ENCODE measurements at regions not wholly inside any gene's neighbourhood (a gene's known extent, or its start where the extent isn't known, plus 50 kb on each side); places are given as distances from the start of the nearest gene placed in this dataset.

DNA sequence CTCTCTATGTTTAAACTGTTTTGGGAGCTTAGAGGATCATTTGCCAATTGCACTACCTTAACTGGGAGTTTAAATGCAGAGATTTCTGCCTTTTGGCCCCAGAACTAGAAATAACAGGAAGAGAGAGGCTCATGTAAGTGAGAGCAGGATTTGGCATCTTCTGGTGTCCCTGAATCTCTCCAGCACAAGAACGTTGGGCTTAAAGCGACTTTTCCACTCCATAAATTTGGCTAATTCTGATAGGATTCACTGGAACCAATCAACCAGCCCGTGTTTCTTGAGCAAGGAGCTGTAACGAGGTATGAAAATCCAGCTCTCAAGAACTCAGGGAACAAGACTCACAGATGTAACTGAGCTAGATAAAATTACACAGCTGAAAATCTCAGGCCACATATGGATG, 181.0 kb downstream of the C1D start:
- H4K20me1 ChIP-seq: no peaks in the 10 kb centered on the region
- no peaks in the 10 kb centered on the region for H3K4me1 ChIP-seq
- no peaks in the 10 kb centered on the region for H3K9me3 ChIP-seq
- no peak overlapping the region for H3K27ac ChIP-seq
- H3K4me2 ChIP-seq: no peak overlapping the region
- no peak overlapping the region for H3K9ac ChIP-seq
- no peaks in the 10 kb centered on the region for H3K36me3 ChIP-seq
- no peak overlapping the region for H3K4me3 ChIP-seq
- no peaks in the 10 kb centered on the region for H3K27me3 ChIP-seq
- TF ChIP-seq Cebpa-rat (IDR thresholded peaks at IDR 0.05): no peak

GRCh38 chr2:67883316-67884087, 179.3 kb downstream of the C1D start:
- Histone ChIP-seq H4K20me1 (no peaks in the 10 kb centered on the region), H3K27ac (no peak overlapping the region), H3K4me1 (no peaks in the 10 kb centered on the region), H3K4me2 (no peak overlapping the region), H3K9ac (no peak overlapping the region), H3K9me3 (no peaks in the 10 kb centered on the region), H3K27me3 (no peaks in the 10 kb centered on the region), H3K36me3 (no peaks in the 10 kb centered on the region), H3K4me3 (no peak overlapping the region)
- no peak for TF ChIP-seq Cebpa-rat (IDR thresholded peaks at IDR 0.05)

- no peak overlapping the region for H3K4me3 ChIP-seq
- no peak overlapping the region for H3K4me2 ChIP-seq
- no peaks in the 10 kb centered on the region for H4K20me1 ChIP-seq
- no peak overlapping the region for H3K9ac ChIP-seq
- H3K27me3 ChIP-seq: no peaks in the 10 kb centered on the region
- no peaks in the 10 kb centered on the region for H3K4me1 ChIP-seq
- H3K9me3 ChIP-seq: no peaks in the 10 kb centered on the region
- TF ChIP-seq Cebpa-rat (IDR thresholded peaks at IDR 0.05): no peak
- H3K27ac ChIP-seq: no peak overlapping the region
- no peaks in the 10 kb centered on the region for H3K36me3 ChIP-seq
Observed at GRCh38 chr2:67888351-67889005, 174.3 kb downstream of the C1D start.

- Histone ChIP-seq H3K4me1 (no peaks in the 10 kb centered on the region), H3K9me3 (no peaks in the 10 kb centered on the region), H3K4me2 (no peak overlapping the region), H3K27ac (no peak overlapping the region), H3K36me3 (no peaks in the 10 kb centered on the region), H3K9ac (no peak overlapping the region), H3K27me3 (no peaks in the 10 kb centered on the region), H4K20me1 (no peaks in the 10 kb centered on the region), H3K4me3 (no peak overlapping the region)
- TF ChIP-seq Cebpa-rat (IDR thresholded peaks at IDR 0.05): no peak
Observed at GRCh38 chr2:67889056-67889455, 173.7 kb downstream of the C1D start.

DNA sequence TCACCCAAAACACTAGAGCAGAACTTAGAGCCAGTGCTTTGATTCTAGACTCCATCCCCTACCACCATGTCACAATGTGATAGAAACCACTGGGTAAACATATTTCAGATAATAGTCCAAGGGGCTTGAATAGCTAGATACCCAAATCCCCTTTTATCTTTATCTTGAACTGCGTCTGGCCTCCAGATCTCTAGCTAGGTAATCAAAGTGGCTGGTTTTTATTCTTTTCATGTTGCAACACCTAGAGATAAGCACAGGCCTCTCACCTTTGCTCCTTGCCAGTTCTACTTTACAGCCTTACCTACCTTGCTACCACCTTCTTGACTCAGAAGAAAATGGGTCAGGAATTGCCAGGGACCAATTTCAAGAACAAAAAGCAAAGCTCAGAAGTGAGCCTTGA, 171.2 kb downstream of the C1D start:
- H3K9ac ChIP-seq: no peak overlapping the region

GRCh38 chr2:67892339-67892846, 170.4 kb downstream of the C1D start:
- Histone ChIP-seq H3K4me2 (no peak overlapping the region), H3K4me1 (no peaks in the 10 kb centered on the region), H3K27ac (no peak overlapping the region), H4K20me1 (no peaks in the 10 kb centered on the region), H3K4me3 (no peak overlapping the region), H3K36me3 (no peaks in the 10 kb centered on the region), H3K9me3 (no peaks in the 10 kb centered on the region), H3K27me3 (no peaks in the 10 kb centered on the region), H3K9ac (no peak overlapping the region)
- TF ChIP-seq Cebpa-rat (IDR thresholded peaks at IDR 0.05): no peak

More for the DNA sequence above, 171.2 kb downstream of the C1D start:
- Histone ChIP-seq H4K20me1 (no peaks in the 10 kb centered on the region), H3K9me3 (no peaks in the 10 kb centered on the region), H3K27me3 (no peaks in the 10 kb centered on the region), H3K36me3 (no peaks in the 10 kb centered on the region), H3K4me3 (no peak overlapping the region), H3K27ac (no peak overlapping the region), H3K4me2 (no peak overlapping the region), H3K4me1 (no peaks in the 10 kb centered on the region)
- no peak for TF ChIP-seq Cebpa-rat (IDR thresholded peaks at IDR 0.05)

GRCh38 chr2:67895227-67895941, 167.4 kb downstream of the C1D start:
- no peak for TF ChIP-seq Cebpa-rat (IDR thresholded peaks at IDR 0.05)

DNA sequence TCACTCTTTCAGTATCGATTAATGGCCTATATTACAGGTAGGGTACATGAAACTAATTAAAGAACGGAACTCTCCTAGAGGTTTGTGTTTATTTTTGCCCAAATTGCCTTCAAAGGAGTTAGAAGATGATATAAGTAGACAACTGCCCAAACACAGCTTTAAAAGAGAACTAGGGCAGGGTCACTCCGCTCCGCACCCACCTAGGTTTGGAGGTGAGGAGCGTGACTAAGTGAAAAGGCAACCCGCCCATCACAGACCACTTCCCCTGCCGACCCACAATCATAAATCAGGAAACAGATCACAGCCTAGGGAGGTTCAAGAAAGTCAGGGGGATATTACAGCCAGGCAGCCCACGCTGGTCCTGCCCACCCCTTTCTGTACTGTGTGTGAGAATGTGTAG, 166.7 kb downstream of the C1D start:
- Histone ChIP-seq H3K9ac (no peak overlapping the region), H3K27me3 (no peaks in the 10 kb centered on the region), H4K20me1 (no peaks in the 10 kb centered on the region), H3K27ac (no peak overlapping the region), H3K36me3 (no peaks in the 10 kb centered on the region), H3K4me2 (no peak overlapping the region), H3K4me3 (no peak overlapping the region), H3K4me1 (peaks cover 13% of the 10 kb centered on the region), H3K9me3 (no peaks in the 10 kb centered on the region)
- TF ChIP-seq Cebpa-rat (IDR thresholded peaks at IDR 0.05): no peak

More at GRCh38 chr2:67895227-67895941, 167.4 kb downstream of the C1D start:
- Histone ChIP-seq H3K4me2 (no peak overlapping the region), H3K27me3 (no peaks in the 10 kb centered on the region), H3K27ac (no peak overlapping the region), H3K4me3 (no peak overlapping the region), H4K20me1 (no peaks in the 10 kb centered on the region), H3K9me3 (no peaks in the 10 kb centered on the region), H3K4me1 (peaks cover 13% of the 10 kb centered on the region), H3K36me3 (no peaks in the 10 kb centered on the region), H3K9ac (no peak overlapping the region)

- Histone ChIP-seq H3K9ac (no peak overlapping the region), H3K4me1 (peaks cover 13% of the 10 kb centered on the region), H3K4me3 (no peak overlapping the region), H4K20me1 (no peaks in the 10 kb centered on the region), H3K27me3 (no peaks in the 10 kb centered on the region), H3K36me3 (no peaks in the 10 kb centered on the region), H3K4me2 (no peak overlapping the region), H3K27ac (no peak overlapping the region), H3K9me3 (no peaks in the 10 kb centered on the region)
- TF ChIP-seq Cebpa-rat (IDR thresholded peaks at IDR 0.05): no peak
Observed at GRCh38 chr2:67896476-67896875, 166.3 kb downstream of the C1D start.

DNA sequence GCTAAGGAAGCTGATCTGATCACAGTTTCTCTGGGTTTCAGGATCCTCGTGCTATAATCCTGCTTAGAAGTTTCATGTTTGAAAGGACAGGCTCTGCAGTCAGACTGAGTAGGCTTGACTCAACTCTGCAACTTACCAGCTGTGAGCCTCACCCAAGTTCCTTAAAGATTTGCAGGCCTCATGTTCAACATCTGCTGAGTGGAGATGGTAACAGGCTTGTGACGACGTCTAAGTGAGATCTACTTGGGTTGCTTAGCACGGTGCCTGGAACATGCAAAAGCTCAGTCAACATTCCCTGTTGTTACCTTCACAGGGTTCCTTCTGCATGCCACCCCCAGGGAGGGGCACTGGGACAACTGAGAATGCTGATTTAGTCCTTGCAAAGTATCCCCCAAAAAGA, 164.2 kb downstream of the C1D start:
- Histone ChIP-seq H3K36me3 (no peaks in the 10 kb centered on the region), H3K4me1 (peaks cover 13% of the 10 kb centered on the region), H3K4me3 (no peak overlapping the region), H3K9ac (no peak overlapping the region), H3K27me3 (no peaks in the 10 kb centered on the region), H3K9me3 (no peaks in the 10 kb centered on the region), H4K20me1 (no peaks in the 10 kb centered on the region), H3K4me2 (peak overlapping the region; percentile 55), H3K27ac (no peak overlapping the region)
- no peak for TF ChIP-seq Cebpa-rat (IDR thresholded peaks at IDR 0.05)

Measured in BLaER1 (cell line).